A549 (cell line): ENCODE measurements at regions not wholly inside any gene's neighbourhood (a gene's known extent, or its start where the extent isn't known, plus 50 kb on each side); places are given as distances from the start of the nearest gene placed in this dataset.

Experiments
- CEBPB ChIP-seq, 2 experiments: fragments of >200 bp in 1 of 2; sonication (Bioruptor Twin) in 1 of 2; formaldehyde crosslinking in 1 of 2; IDR thresholded peaks; 2 replicates each; pipeline ENCODE4 v1.6.1; 2012 to 2016
- CHD4 ChIP-seq: fragments of 200-600 bp; sonication (generic); IDR thresholded peaks from 2 replicates; pipeline ENCODE4 v1.6.1; 2016; ENCODE audit warnings: antibody characterized with exemption, mild to moderate bottlenecking, borderline replicate concordance
- EHMT2 ChIP-seq: fragments of 200-600 bp; sonication (generic); IDR thresholded peaks from 2 replicates; pipeline ENCODE4 v1.6.1; 2016; ENCODE audit warnings: antibody characterized with exemption, low read depth, mild to moderate bottlenecking, moderate library complexity
- EP300 ChIP-seq, 2 experiments: fragments of >200 bp; sonication (Bioruptor Twin); formaldehyde crosslinking; IDR thresholded peaks; 2 replicates in 1 of 2; 3 replicates in 1 of 2; pipeline ENCODE4 v1.6.1; 2016 to 2017
- FOSB ChIP-seq: fragments of 250-450 bp; sonication (Bioruptor Pico); IDR thresholded peaks from 2 replicates; pipeline ENCODE4 v1.5.0; 2020; ENCODE audit warnings: mild to moderate bottlenecking, moderate library complexity
- FOXS1 ChIP-seq: fragments of 250-450 bp; sonication (Bioruptor Pico); IDR thresholded peaks from 2 replicates; pipeline ENCODE4 v1.5.0; 2020; ENCODE audit warnings: mild to moderate bottlenecking, moderate library complexity
- MAZ ChIP-seq: fragments of 150-350 bp; IDR thresholded peaks from 2 replicates; pipeline ENCODE4 v1.6.1; 2014; ENCODE audit warnings: antibody characterized with exemption, low read depth, low read length, borderline replicate concordance
- POLR2A ChIP-seq: IDR thresholded peaks from 2 replicates; pipeline ENCODE4 v1.6.1; 2012; ENCODE audit warnings: mild to moderate bottlenecking, low read length
- REST ChIP-seq: fragments of 200-600 bp; sonication (generic); IDR thresholded peaks from 2 replicates; pipeline ENCODE4 v1.6.1; 2016; ENCODE audit warnings: antibody characterized with exemption, mild to moderate bottlenecking, moderate library complexity
- RFX5 ChIP-seq: fragments of 450-650 bp; IDR thresholded peaks from 2 replicates; pipeline ENCODE4 v1.7.1; 2014; ENCODE audit warnings: antibody characterized with exemption, mild to moderate bottlenecking, moderate library complexity
- RNF2 ChIP-seq: fragments of 200-600 bp; sonication (generic); IDR thresholded peaks from 2 replicates; pipeline ENCODE4 v1.6.1; 2016; ENCODE audit warnings: low read depth, mild to moderate bottlenecking, antibody characterized with exemption, moderate library complexity, borderline replicate concordance
- ZSCAN20 ChIP-seq: fragments of 250-450 bp; sonication (Bioruptor Pico); IDR thresholded peaks from 2 replicates; pipeline ENCODE4 v1.8.0; 2022; ENCODE audit warnings: mild to moderate bottlenecking, moderate library complexity
- TF ChIP-seq, protein P1 (sequence below): fragments of >200 bp; sonication (Bioruptor Twin); formaldehyde crosslinking; IDR thresholded peaks from 3 replicates; pipeline ENCODE4 v1.5.1; 2016
- TF ChIP-seq, protein P2 (sequence below): fragments of >200 bp; sonication (Bioruptor Twin); formaldehyde crosslinking; IDR thresholded peaks from 3 replicates; pipeline ENCODE4 v1.6.1; 2016

- TF ChIP-seq, protein P1, sequence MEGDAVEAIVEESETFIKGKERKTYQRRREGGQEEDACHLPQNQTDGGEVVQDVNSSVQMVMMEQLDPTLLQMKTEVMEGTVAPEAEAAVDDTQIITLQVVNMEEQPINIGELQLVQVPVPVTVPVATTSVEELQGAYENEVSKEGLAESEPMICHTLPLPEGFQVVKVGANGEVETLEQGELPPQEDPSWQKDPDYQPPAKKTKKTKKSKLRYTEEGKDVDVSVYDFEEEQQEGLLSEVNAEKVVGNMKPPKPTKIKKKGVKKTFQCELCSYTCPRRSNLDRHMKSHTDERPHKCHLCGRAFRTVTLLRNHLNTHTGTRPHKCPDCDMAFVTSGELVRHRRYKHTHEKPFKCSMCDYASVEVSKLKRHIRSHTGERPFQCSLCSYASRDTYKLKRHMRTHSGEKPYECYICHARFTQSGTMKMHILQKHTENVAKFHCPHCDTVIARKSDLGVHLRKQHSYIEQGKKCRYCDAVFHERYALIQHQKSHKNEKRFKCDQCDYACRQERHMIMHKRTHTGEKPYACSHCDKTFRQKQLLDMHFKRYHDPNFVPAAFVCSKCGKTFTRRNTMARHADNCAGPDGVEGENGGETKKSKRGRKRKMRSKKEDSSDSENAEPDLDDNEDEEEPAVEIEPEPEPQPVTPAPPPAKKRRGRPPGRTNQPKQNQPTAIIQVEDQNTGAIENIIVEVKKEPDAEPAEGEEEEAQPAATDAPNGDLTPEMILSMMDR: no peak
- TF ChIP-seq FOXS1: no peak
- TF ChIP-seq ZSCAN20: no peak
- TF ChIP-seq POLR2A: no peak
- TF ChIP-seq CEBPB (IDR thresholded peaks at IDR 0.05): no peak
- TF ChIP-seq EHMT2: no peak
- TF ChIP-seq MAZ: no peak
- no peak for TF ChIP-seq FOSB (CRISPR knock-in tag)
- no peak for TF ChIP-seq RFX5
- no peak for TF ChIP-seq CHD4
- TF ChIP-seq, protein P2, sequence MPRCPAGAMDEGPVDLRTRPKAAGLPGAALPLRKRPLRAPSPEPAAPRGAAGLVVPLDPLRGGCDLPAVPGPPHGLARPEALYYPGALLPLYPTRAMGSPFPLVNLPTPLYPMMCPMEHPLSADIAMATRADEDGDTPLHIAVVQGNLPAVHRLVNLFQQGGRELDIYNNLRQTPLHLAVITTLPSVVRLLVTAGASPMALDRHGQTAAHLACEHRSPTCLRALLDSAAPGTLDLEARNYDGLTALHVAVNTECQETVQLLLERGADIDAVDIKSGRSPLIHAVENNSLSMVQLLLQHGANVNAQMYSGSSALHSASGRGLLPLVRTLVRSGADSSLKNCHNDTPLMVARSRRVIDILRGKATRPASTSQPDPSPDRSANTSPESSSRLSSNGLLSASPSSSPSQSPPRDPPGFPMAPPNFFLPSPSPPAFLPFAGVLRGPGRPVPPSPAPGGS: no peak
- no peak for TF ChIP-seq RNF2
- TF ChIP-seq EP300 (IDR thresholded peaks at IDR 0.05): no peak
- no peak for TF ChIP-seq REST
Measured at GRCh38 chr1:242629396-242629795, 104.9 kb upstream of the PLD5 start.
